Breast epithelium (tissue), 4 donors: ENCODE measurements at regions not wholly inside any gene's neighbourhood (a gene's known extent, or its start where the extent isn't known, plus 50 kb on each side); places are given as distances from the start of the nearest gene placed in this dataset.

Experiments used
- DNase-seq, 2 donors: peaks; one replicate each; pipeline ENCODE4 v3.0.0-alpha.2; 2019; ENCODE audit warnings: low spot score in 2 of 2
- H3K27ac ChIP-seq, 2 donors: fragments of 200-600 bp; sonication (generic) in 1 of 2; one replicate each; pipeline ENCODE4 v1.5.1; 2016 to 2019; ENCODE audit warnings: mild to moderate bottlenecking in 1 of 2
- H3K27me3 ChIP-seq, 2 donors: fragments of 200-600 bp; sonication (generic) in 1 of 2; one replicate each; pipeline versions ENCODE4 v1.5.1 to v1.6.0; 2017 to 2019; ENCODE audit warnings: control low read depth in 1 of 2, mild to moderate bottlenecking in 1 of 2
- H3K36me3 ChIP-seq: fragments of 200-600 bp; one replicate; pipeline ENCODE4 v1.5.1; 2019
- H3K4me1 ChIP-seq, 2 donors: fragments of 200-600 bp; sonication (generic); one replicate each; pipeline ENCODE4 v1.5.1; 2016 to 2019; ENCODE audit warnings: control low read depth in 1 of 2
- H3K4me3 ChIP-seq, 3 donors: fragments of 200-600 bp; sonication (generic); 1 replicate in 2 of 3; 2 replicates in 1 of 3; pipeline ENCODE4 v1.5.1; 2016 to 2019; ENCODE audit warnings: mild to moderate bottlenecking in 3 of 3, moderate library complexity in 2 of 3
- H3K9me3 ChIP-seq, 2 donors: fragments of 200-600 bp; sonication (generic) in 1 of 2; one replicate each; pipeline ENCODE4 v1.5.1; 2016 to 2019; ENCODE audit warnings: control low read depth in 1 of 2
- POLR2A ChIP-seq: fragments of 450-650 bp; IDR thresholded peaks from one replicate; pipeline ENCODE4 v1.6.1; 2016; ENCODE audit warnings: antibody characterized with exemption, mild to moderate bottlenecking, moderate library complexity
- POLR2AphosphoS5 ChIP-seq, 3 donors: sonication (generic); formaldehyde crosslinking; IDR thresholded peaks; one replicate each; pipeline ENCODE4 v1.6.1; 2017; ENCODE audit warnings: antibody characterized with exemption in 3 of 3
- intact Hi-C: fragments of 100-400 bp; cut with DNase I; formaldehyde crosslinking; loops from one replicate; pipeline ENCODE4 v1.15.1; 2023; ENCODE audit warnings: low total_unique reads
- TF ChIP-seq, protein P1 (sequence below), 3 donors: fragments of 450-650 bp; IDR thresholded peaks; one replicate each; pipeline ENCODE4 v1.5.1; 2016 to 2017; ENCODE audit warnings: antibody characterized with exemption in 3 of 3, mild to moderate bottlenecking in 3 of 3, moderate library complexity in 3 of 3

- Histone ChIP-seq H3K9me3 (no peaks in the 10 kb centered on the region), H3K4me3 (no peak overlapping the region), H3K4me1 (no peaks in the 10 kb centered on the region), H3K27me3 (no peaks in the 10 kb centered on the region), H3K36me3 (no peaks in the 10 kb centered on the region), H3K27ac (no peak overlapping the region)
- TF ChIP-seq, protein P1, sequence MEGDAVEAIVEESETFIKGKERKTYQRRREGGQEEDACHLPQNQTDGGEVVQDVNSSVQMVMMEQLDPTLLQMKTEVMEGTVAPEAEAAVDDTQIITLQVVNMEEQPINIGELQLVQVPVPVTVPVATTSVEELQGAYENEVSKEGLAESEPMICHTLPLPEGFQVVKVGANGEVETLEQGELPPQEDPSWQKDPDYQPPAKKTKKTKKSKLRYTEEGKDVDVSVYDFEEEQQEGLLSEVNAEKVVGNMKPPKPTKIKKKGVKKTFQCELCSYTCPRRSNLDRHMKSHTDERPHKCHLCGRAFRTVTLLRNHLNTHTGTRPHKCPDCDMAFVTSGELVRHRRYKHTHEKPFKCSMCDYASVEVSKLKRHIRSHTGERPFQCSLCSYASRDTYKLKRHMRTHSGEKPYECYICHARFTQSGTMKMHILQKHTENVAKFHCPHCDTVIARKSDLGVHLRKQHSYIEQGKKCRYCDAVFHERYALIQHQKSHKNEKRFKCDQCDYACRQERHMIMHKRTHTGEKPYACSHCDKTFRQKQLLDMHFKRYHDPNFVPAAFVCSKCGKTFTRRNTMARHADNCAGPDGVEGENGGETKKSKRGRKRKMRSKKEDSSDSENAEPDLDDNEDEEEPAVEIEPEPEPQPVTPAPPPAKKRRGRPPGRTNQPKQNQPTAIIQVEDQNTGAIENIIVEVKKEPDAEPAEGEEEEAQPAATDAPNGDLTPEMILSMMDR (IDR thresholded peaks at IDR 0.05): no peak
- no peak for TF ChIP-seq POLR2AphosphoS5 (IDR thresholded peaks at IDR 0.05)
- TF ChIP-seq POLR2A: no peak
- DNase-seq: no peak
- intact Hi-C loops: no loop called here
Measured at GRCh38 chr3:109713288-109713687, 375.9 kb upstream of the DPPA4 start.

- no peak overlapping the region for H3K27ac ChIP-seq
- no peaks in the 10 kb centered on the region for H3K9me3 ChIP-seq
- H3K4me3 ChIP-seq: no peak overlapping the region
- no peaks in the 10 kb centered on the region for H3K36me3 ChIP-seq
- DNase-seq: no peak
- H3K27me3 ChIP-seq: no peaks in the 10 kb centered on the region
- H3K4me1 ChIP-seq: no peaks in the 10 kb centered on the region
- TF ChIP-seq POLR2AphosphoS5 (IDR thresholded peaks at IDR 0.05) (no peak), POLR2A (no peak)
- TF ChIP-seq, protein P1 (IDR thresholded peaks at IDR 0.05): no peak
- intact Hi-C loops: no loop called here
Measured at GRCh38 chr3:109715707-109716106, 378.4 kb upstream of the DPPA4 start.

- Histone ChIP-seq H3K4me3 (no peak overlapping the region), H3K4me1 (no peaks in the 10 kb centered on the region), H3K27me3 (no peaks in the 10 kb centered on the region), H3K36me3 (no peaks in the 10 kb centered on the region), H3K27ac (no peak overlapping the region), H3K9me3 (no peaks in the 10 kb centered on the region)
- no peak for DNase-seq
- no peak for TF ChIP-seq POLR2A
- TF ChIP-seq, protein P1 (IDR thresholded peaks at IDR 0.05): no peak
- no peak for TF ChIP-seq POLR2AphosphoS5 (IDR thresholded peaks at IDR 0.05)
- intact Hi-C loops: no loop called here
Measured at GRCh38 chr3:109718850-109719249, 381.5 kb upstream of the DPPA4 start.

DNA sequence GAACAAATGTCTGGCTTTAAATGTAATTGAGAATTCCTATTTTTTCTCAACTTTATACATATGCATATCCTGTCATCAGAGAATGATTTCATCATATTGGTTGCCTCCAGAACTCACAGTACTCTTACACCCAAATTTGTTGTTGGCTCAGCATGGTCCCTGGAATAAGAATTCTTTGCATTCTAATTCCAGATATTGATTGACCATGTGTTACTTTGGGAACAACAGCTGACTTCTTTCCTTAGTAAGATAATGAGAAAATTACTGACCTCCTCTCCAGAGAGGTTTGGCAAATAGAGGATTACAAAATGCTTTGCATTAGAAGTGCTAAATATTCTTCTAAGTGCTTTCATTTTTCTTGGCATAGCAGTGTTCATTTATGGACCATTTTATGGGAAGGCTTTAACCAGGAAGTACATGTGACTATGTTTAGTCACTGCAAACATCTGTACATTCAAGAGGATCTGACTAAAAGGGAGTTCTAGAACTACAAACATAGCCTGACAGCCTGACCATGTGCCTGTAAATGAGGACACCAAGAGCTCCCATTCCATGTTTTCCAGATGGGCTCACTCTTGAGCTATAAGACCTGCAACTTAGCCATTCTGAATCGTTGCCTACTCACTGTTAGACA is 391.6 kb upstream of the DPPA4 start:
- Histone ChIP-seq H3K36me3 (no peaks in the 10 kb centered on the region), H3K4me3 (no peak overlapping the region), H3K9me3 (no peaks in the 10 kb centered on the region), H3K4me1 (no peaks in the 10 kb centered on the region), H3K27ac (no peak overlapping the region), H3K27me3 (no peaks in the 10 kb centered on the region)
- intact Hi-C loops: no loop called here
- TF ChIP-seq POLR2AphosphoS5 (IDR thresholded peaks at IDR 0.05) (no peak), POLR2A (no peak)
- TF ChIP-seq, protein P1 (IDR thresholded peaks at IDR 0.05): no peak
- no peak for DNase-seq

DNA sequence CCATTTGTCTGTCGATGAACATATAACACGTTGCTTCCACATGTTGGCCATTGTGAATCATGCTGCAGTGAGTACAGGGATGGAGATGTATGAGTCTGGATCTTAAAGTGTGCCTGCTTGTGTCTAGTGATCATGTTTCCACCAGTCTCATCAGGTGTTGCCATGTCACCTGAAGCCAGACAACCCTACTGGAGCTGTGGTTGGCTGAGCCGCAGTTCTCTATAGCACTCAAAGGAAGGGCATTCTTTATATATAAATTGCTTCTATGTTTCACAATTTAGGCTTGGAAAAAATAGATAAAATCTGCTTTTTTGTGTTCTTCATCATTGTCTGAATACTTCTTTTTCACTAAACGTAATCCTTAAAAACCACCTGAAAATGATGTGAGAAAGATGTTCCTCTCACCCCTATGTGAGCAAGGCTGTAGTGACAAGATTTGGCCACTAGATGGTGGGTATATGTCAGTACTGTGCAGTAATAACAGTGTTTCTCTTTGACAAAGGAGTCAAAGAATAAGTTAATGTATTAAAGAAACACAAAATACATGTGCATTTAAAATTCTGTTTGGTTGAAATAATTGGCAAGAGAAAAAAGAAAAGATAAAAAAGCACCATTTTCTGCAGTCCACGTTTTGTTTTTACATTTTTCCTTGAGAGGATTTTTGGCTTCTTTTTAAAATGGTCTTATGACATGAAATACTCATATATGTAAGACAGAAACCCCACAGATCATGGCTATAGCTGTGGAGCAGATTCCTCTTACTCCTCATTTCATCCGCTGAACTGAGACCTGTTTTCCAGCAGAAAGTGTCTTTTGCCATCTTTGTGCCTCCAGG is 394.5 kb upstream of the DPPA4 start:
- H3K36me3 ChIP-seq: no peaks in the 10 kb centered on the region
- intact Hi-C loops: no loop called here
- H3K4me3 ChIP-seq: no peak overlapping the region
- H3K9me3 ChIP-seq: peaks cover 2% of the 10 kb centered on the region in 2 donors
- TF ChIP-seq, protein P1 (IDR thresholded peaks at IDR 0.05): peak; percentile 61 to 70 (median 66)
- TF ChIP-seq POLR2A: no peak
- no peak for DNase-seq
- no peaks in the 10 kb centered on the region for H3K4me1 ChIP-seq
- no peaks in the 10 kb centered on the region for H3K27me3 ChIP-seq
- no peak overlapping the region for H3K27ac ChIP-seq
